ENCODE measurements at regions not wholly inside any gene's neighbourhood (a gene's known extent, or its start where the extent isn't known, plus 50 kb on each side); places are given as distances from the start of the nearest gene placed in this dataset.

GRCh38 chr9:28662675-28663074, 1089.4 kb upstream of the C9orf72 start:
- DNase-seq = no peak

DNA sequence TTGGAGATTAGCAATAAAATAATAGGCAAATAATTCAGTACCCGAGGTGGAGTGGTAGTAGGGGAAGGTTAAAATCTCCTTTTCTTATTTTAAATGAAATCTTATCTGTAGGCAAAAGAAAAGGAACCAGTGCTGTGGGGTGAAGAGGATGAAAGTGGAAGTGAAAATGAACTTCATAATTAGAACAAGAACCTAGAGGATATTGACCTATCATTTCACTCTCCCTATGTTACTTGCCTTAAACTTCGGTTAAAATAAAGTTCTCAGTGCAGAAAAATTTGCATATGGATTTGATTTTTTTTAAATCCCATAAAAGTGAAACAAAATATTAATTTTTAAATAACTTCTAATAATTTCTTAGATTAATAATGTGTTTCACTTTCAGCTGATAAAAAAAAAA, 1094.9 kb upstream of the C9orf72 start:
- DNase-seq = no peak

DNA sequence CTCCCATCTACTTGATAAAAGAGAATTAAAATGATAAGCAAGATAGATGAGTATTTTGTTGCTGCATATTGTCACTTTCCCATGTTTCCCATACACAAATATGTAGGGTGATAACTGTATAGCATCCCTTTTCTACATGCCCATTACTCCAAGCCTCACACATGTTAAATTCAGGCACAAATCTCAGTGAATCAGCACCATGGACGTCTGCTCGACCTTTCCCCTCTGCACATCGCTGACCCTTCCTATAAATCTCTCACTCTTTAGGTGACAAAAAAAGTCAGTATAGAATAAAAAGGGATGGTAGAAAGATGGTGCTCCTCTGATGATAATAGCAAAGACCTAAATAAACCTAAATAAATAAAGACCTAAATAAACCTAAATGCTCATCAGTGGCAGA, 1097.7 kb upstream of the C9orf72 start:
- no peak for DNase-seq

DNA sequence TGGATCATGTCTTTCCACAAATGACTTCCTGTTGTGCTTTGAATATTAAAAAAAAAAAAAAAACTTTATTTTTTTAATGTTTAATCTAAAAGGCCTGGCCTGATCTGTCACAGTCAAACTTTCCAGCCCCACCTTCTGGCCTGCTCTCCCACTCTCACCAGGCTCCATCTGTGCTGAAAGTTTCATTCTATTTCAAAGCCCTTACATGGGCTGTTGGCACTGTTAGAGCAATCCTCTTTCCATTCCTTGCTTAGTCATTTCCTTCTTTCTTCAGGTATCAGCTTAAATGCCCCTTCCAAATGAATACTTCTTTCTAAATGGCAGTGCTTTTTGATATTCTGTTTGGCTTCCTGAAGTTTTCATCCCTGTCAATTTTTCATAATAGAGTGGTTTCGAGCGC, 1104.8 kb upstream of the C9orf72 start:
- DNase-seq = no peak

DNA sequence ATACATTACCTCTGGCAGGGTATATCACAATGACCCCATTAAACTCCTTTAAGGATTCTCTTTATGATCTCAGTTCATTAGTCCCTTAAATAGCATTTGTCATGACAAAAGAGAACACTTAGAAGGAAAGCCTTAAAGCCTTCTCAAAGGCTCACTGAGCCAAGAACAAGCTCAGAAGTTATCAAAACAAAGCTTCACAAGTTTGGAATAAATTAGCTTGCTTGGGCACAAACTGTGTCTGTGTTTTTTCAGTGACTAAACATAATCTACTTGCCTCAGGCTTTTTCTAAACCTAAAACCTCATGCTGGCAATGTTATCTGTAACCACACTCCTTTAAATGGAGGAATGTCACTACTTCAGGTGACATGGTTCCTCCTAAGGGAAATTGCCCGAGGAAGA, 1114.9 kb upstream of the C9orf72 start:
- no peak for DNase-seq

GRCh38 chr9:28692012-28692411, 1118.7 kb upstream of the C9orf72 start:
- no peak for DNase-seq

GRCh38 chr9:28696960-28697359, 1123.7 kb upstream of the C9orf72 start:
- no peak for DNase-seq

GRCh38 chr9:28699632-28700031, 1126.4 kb upstream of the C9orf72 start:
- no peak for DNase-seq

GRCh38 chr9:28707616-28708015, 1134.3 kb upstream of the C9orf72 start:
- no peak for DNase-seq

GRCh38 chr9:28714188-28714587, 1140.9 kb upstream of the C9orf72 start:
- no peak for DNase-seq

DNA sequence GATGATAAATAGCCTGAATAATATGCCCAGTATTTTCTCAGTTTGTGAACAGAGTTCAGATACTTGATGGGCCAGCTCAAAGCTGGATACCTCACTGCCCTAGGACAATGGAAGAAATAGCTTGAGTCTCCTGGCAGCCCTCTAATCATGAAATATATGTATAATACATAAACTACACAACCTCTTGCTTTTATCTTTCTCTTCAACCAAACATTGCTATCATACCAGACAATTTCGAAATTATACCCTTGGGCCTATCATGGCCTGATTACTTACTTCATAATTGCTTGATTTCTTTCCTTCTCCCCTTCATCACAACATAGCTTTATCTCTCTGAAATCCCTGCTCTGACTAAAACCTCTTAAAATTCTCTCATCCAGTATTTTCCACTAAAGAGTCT, 1144.9 kb upstream of the C9orf72 start:
- DNase-seq = no peak

- DNase-seq = no peak
Observed at GRCh38 chr9:28720746-28721145, 1147.5 kb upstream of the C9orf72 start.

DNA sequence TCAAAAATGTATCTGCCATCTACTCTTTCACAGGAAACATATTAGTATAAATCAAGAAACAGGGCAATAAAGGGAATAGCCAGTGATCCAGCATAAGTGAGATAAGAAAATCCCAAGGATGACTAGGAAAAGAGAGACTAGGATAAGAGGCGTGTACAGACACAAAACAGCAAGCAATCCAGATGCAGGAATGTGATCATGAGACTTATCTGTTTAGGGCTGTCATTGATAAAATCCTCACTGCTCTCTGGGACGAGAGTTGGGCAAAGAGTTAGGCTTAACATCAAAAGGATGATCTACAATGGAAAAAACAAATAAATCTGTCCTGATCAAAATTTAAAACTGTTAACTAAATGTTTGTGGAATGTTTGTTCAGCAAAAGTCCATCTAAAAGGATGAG, 1156.8 kb upstream of the C9orf72 start:
- no peak for DNase-seq

DNA sequence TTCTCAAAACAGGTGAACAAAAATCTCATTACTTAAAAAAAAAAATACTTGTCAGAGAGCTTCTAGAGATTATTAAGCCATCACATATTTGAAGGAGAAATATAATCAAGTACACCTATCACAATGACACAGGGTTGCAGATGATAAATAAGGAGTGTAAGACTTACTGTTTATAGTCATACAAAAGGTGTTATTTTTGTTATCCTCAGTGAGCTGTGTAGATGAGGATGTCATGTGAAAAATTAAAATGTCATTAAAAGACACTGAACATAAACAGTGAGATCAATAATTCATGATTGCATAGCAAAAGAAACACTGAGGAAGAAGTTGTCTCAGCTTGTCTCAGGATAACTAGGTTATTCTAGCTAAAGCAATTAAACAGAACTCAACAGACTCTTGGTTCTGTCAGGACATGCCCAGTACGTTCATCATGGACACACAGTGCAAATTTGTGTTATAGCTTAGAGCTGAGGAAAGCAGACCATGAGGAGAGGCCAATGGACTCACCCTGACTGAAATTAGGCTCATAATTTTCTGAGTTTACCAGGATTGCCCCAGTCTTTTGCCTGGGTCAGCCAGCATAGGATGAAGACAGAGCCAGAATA, 1162.6 kb upstream of the C9orf72 start:
- DNase-seq = no peak

DNA sequence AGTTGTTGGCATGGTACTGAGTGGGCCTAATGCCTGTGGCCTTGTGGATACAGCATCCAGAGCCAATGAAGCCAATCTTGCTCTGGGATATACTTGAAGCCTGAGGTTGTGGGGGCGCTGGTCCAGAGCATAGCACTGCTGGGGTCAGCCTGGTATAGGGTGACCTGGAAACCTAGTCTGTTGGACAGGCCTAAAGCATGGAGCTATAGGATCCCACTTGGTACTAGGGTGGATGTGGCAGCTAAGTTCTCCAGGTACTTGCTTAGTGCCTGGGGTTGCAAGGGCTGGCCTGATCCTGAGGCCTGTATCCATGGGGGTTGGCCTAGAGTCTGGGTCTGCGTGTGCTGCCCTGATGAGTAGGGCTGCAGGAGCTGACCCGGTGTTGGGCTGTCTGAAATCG, 1168.2 kb upstream of the C9orf72 start:
- DNase-seq = no peak

GRCh38 chr9:28747351-28747985, 1174.2 kb upstream of the C9orf72 start:
- DNase-seq = no peak

GRCh38 chr9:28750136-28750535, 1176.9 kb upstream of the C9orf72 start:
- no peak for DNase-seq

DNA sequence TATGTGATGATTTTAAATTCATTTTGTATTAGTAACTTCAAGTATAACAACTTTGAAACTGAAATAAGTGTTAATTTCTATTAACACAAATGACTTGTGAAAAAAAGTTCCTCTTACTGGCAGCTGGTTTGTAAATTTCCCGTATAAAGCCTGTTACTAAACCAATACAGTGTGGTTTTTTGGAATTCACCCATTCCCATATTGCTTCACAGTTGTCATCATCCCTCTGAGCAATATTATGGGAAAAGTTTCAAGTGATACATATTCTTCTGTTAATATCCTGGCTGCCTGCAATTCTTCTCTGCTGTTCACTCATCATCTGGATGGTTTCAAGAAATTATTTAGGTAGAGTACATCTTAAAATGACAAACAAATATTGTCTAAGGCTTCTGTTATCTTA, 1185.1 kb upstream of the C9orf72 start:
- DNase-seq = no peak

- DNase-seq = no peak
Observed at GRCh38 chr9:28758971-28759370, 1185.7 kb upstream of the C9orf72 start.

- no peak for DNase-seq
Observed at GRCh38 chr9:28762167-28762566, 1188.9 kb upstream of the C9orf72 start.

DNA sequence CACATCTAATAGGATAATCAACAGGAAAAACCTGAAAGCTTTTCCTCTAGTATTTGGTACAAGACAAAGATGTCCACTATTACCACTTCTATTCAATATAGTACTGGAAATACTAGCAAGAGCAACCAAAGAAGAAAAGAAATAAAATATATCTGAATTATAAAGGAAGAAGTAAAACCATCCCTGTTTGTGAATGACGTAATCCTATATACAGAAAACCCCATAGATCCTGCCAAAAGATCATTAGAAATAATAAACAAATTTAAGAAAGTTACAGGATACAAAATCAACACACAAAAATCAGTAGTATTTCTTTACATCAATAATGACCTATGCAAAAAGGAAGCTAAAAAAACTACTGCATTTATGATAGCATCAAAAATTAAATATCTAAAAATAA, 1191.3 kb upstream of the C9orf72 start:
- DNase-seq = no peak

- DNase-seq = no peak
Observed at GRCh38 chr9:28770226-28770625, 1196.9 kb upstream of the C9orf72 start.

DNA sequence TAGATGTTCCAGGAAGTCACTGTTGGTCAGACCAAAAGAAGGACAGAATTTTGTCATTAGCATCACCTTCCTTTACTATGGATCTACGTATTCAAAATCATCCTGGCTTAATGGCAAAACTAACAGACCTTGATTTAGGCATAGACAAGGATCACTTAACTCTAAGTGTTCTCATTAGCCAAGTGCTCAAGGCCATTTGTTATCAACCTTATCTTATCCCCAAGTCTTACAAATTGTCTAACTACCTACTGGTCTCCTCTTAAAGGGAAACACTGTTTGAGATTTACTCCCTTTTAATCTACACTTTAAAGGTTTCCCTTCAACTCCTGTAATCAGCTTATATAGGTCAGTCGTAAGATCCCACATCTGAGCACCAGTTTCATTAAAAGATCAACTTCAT, 1197.5 kb upstream of the C9orf72 start:
- DNase-seq = peak; percentile 4

DNA sequence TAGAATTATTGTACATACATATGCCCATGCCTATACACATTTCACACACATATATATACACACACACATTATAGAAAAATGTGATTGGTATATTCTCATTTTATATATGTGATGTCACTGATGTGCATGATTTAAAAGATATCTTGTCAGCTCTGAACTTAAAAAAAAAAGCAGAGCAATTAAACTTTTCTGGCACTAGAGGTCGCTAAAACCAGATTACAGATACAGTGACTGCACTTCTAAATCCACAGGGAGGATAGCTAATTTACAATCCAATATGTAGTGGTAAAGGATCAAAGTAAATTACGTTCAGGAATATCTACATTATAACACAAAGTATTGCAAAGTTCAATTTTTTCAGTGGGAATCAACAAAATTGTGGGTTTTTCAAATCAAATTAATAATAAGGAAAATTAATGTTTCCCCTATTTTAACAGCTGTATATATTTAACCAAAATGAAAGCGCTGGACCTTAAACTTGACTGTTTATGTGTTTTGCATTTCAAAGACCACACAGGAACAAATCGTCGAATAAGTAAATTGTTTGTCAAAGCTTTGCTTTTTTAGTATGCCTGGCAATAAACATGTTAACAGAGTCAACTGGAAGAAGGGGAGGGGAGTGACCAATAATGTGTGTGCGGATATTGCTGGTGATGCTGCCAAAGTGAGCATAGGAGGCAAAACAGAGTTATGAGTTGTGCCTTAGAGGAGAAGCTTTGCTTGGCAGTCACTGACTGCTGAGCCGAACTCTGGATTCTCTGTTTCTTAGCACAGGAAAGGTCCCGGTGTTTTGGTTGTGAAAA, 1201.4 kb upstream of the C9orf72 start:
- no peak for DNase-seq

Measured in NCI-H1436 treated with DMSO at 0.1 percent for 48 hours (cell line).